Spleen (tissue), 11 donors: ENCODE measurements at regions not wholly inside any gene's neighbourhood (a gene's known extent, or its start where the extent isn't known, plus 50 kb on each side); places are given as distances from the start of the nearest gene placed in this dataset.
"Not testable (repeated sequence)": the region's sequence is repeated elsewhere in the genome, so short reads cannot be mapped to it uniquely, and the experiment has no call there.

ENCODE experiments used
- DNase-seq: peaks from one replicate; pipeline ENCODE4 v3.0.0-alpha.2; 2020
- H3K27ac ChIP-seq, 8 donors: fragments of 200-600 bp; sonication (generic) in 7 of 8; 1 replicate in 4 of 8; 2 replicates in 4 of 8; pipeline versions ENCODE4 v1.5.0 to v1.8.0; 2016 to 2021; ENCODE audit warnings: inconsistent platforms in 4 of 8, mild to moderate bottlenecking in 4 of 8, moderate library complexity in 1 of 8
- H3K27me3 ChIP-seq, 7 donors: fragments of 200-600 bp; sonication (generic) in 6 of 7; replicated peaks in 1 of 7; 1 replicate in 4 of 7; 2 replicates in 3 of 7; pipeline versions ENCODE4 v1.5.0 to v1.8.0; 2016 to 2021; ENCODE audit warnings: inconsistent platforms in 3 of 7, mild to moderate bottlenecking in 1 of 7
- H3K36me3 ChIP-seq, 6 donors: fragments of 200-600 bp; sonication (generic) in 5 of 6; 1 replicate in 4 of 6; 2 replicates in 2 of 6; pipeline versions ENCODE4 v1.5.0 to v1.8.0; 2016 to 2021; ENCODE audit warnings: inconsistent platforms in 2 of 6
- H3K4me1 ChIP-seq, 6 donors: fragments of 200-600 bp; sonication (generic) in 5 of 6; 1 replicate in 3 of 6; 2 replicates in 3 of 6; pipeline versions ENCODE4 v1.5.0 to v1.8.0; 2016 to 2021; ENCODE audit warnings: inconsistent platforms in 3 of 6
- H3K4me3 ChIP-seq, 8 donors: fragments of 200-600 bp; sonication (generic) in 7 of 8; 1 replicate in 4 of 8; 2 replicates in 4 of 8; pipeline versions ENCODE4 v1.5.0 to v1.8.0; 2016 to 2021; ENCODE audit warnings: inconsistent platforms in 4 of 8, mild to moderate bottlenecking in 4 of 8, moderate library complexity in 2 of 8
- H3K9me3 ChIP-seq, 8 donors: fragments of 200-600 bp; sonication (generic) in 7 of 8; 1 replicate in 4 of 8; 2 replicates in 4 of 8; pipeline versions ENCODE4 v1.5.0 to v1.8.0; 2016 to 2021; ENCODE audit warnings: inconsistent platforms in 4 of 8
- POLR2A ChIP-seq, 3 donors: fragments of 450-650 bp; IDR thresholded peaks; one replicate each; pipeline ENCODE4 v1.5.1; 2017; ENCODE audit warnings: antibody characterized with exemption in 3 of 3, mild to moderate bottlenecking in 1 of 3
- POLR2AphosphoS5 ChIP-seq, 3 donors: sonication (generic); formaldehyde crosslinking; IDR thresholded peaks; one replicate each; pipeline ENCODE4 v1.5.1; 2017; ENCODE audit warnings: antibody characterized with exemption in 3 of 3
- WGBS, 5 donors: extraction: QIAGEN DNeasy Blood & Tissue Kit in 3 of 5; methylation state at CpG; one replicate each; pipeline versions ENCODE4 v1.1.5 to v1.1.7; 2013 to 2018; 5-methylcytosine and 5-hydroxymethylcytosine counted together
- intact Hi-C: fragments of 100-400 bp; cut with DNase I; formaldehyde crosslinking; loops from one replicate; pipeline ENCODE4 v1.15.0; 2023; ENCODE audit warnings: low total_unique reads
- TF ChIP-seq, protein P1 (sequence below), 11 experiments: fragments of 200-600 bp in 7 of 11; fragments of 450-650 bp in 4 of 11; sonication (generic) in 4 of 11; IDR thresholded peaks in 8 of 11; conservative IDR thresholded peaks in 3 of 11; 1 replicate in 7 of 11; 2 replicates in 4 of 11; pipeline versions ENCODE4 v1.4.0 to v1.8.0; 2016 to 2021; ENCODE audit warnings: antibody characterized with exemption in 11 of 11, inconsistent platforms in 4 of 11, mild to moderate bottlenecking in 1 of 11
- donor health status: healthy with polysubstance abuse.
- donor health status: DM: no; HTN: no; CAD: no; lungs with moderate emphysema.
- donor health status: DM: no; HTN: no; CAD: no.
- donor health status: Bipolar disorder and iron deficiency.
- donor health status: healthy.
- donor health status: DM: no; HTN: no; CAD: no.
- donor health status: DM: yes; HTN: yes; CAD: no.

GRCh38 chr13:60671386-60671785, 274.4 kb downstream of the TDRD3 start:
- H3K27me3 ChIP-seq: no peaks in the 10 kb centered on the region
- TF ChIP-seq POLR2A (IDR thresholded peaks at IDR 0.05): no peak
- no peak for TF ChIP-seq POLR2AphosphoS5 (IDR thresholded peaks at IDR 0.05)
- TF ChIP-seq, protein P1, sequence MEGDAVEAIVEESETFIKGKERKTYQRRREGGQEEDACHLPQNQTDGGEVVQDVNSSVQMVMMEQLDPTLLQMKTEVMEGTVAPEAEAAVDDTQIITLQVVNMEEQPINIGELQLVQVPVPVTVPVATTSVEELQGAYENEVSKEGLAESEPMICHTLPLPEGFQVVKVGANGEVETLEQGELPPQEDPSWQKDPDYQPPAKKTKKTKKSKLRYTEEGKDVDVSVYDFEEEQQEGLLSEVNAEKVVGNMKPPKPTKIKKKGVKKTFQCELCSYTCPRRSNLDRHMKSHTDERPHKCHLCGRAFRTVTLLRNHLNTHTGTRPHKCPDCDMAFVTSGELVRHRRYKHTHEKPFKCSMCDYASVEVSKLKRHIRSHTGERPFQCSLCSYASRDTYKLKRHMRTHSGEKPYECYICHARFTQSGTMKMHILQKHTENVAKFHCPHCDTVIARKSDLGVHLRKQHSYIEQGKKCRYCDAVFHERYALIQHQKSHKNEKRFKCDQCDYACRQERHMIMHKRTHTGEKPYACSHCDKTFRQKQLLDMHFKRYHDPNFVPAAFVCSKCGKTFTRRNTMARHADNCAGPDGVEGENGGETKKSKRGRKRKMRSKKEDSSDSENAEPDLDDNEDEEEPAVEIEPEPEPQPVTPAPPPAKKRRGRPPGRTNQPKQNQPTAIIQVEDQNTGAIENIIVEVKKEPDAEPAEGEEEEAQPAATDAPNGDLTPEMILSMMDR (IDR thresholded peaks at IDR 0.05 in 8 of 11, conservative IDR thresholded peaks at IDR 0.05 in 3 of 11): no peak
- H3K4me1 ChIP-seq: no peaks in the 10 kb centered on the region
- no peaks in the 10 kb centered on the region for H3K36me3 ChIP-seq
- peaks cover 0 to 39% (median 20%) of the 10 kb centered on the region in 8 donors for H3K9me3 ChIP-seq
- no peak overlapping the region for H3K4me3 ChIP-seq
- no peak overlapping the region for H3K27ac ChIP-seq
- DNase-seq: no peak
- intact Hi-C loops: no loop called here

DNA sequence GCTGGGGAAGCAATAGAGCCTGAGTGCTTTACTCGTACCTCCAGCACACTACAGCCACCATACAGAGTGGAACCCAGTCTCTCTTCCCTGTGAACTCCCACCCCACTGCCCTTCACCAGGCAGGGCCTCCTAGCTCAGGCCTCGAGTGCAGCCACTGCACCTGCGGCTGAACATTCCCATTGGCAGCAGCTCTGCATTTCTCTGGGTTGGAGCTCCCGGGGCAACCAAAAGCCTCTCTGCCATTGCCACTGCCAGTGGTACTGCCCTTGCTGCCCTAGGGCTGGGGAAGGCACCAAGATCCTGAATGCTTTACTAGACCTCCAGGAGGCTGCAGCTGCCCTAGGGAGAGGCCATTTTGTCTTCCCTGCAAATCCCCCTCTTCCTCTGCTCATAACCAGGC, 266.8 kb downstream of the TDRD3 start:
- Histone ChIP-seq H3K4me1 (no peaks in the 10 kb centered on the region), H3K27ac (no peak overlapping the region), H3K9me3 (peaks cover 0 to 3% (median 0%) of the 10 kb centered on the region in 8 donors), H3K4me3 (no peak overlapping the region), H3K36me3 (no peaks in the 10 kb centered on the region), H3K27me3 (no peaks in the 10 kb centered on the region)
- 82 to 95% (median 88%) methylated on average over 4 of the region's 4 CpGs for WGBS, 5 donors
- TF ChIP-seq POLR2AphosphoS5 (IDR thresholded peaks at IDR 0.05): no peak
- TF ChIP-seq POLR2A (IDR thresholded peaks at IDR 0.05): no peak
- TF ChIP-seq, protein P1 (IDR thresholded peaks at IDR 0.05 in 8 of 11, conservative IDR thresholded peaks at IDR 0.05 in 3 of 11): no peak
- intact Hi-C loops: no loop called here
- DNase-seq: no peak

DNA sequence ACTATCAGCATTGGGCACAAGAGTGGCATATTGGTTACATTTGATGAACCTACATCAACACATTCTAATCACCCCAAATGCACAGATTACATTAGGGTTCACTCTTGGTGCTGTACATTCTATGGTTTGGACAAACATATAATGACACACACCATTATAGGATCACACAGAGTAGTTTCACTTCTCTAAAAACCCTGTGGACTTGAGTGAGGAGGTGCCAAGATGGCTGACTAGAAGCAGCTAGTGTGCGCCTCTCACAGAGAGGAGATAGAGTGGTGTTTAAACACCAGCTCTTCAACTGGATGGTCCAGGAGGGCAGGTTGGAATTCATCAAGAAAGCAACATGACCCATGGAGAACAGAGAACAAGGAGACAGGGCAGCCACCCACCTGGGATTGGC, 265.6 kb downstream of the TDRD3 start:
- H3K27ac ChIP-seq: no peak overlapping the region
- WGBS, 5 donors: 94 to 100% (median 100%) methylated on average over 1 of the region's 1 CpG

GRCh38 chr13:60661521-60661920, 264.5 kb downstream of the TDRD3 start:
- 40 to 97% (median 82%) methylated on average over 2 to 3 of the region's 3 CpGs for WGBS, 5 donors
- no peak overlapping the region for H3K27ac ChIP-seq
- no peaks in the 10 kb centered on the region for H3K36me3 ChIP-seq
- DNase-seq: no peak
- H3K9me3 ChIP-seq: peaks cover 0 to 3% (median 0%) of the 10 kb centered on the region in 8 donors
- intact Hi-C loops: no loop called here
- no peaks in the 10 kb centered on the region for H3K27me3 ChIP-seq
- H3K4me1 ChIP-seq: no peaks in the 10 kb centered on the region
- H3K4me3 ChIP-seq: no peak overlapping the region
- TF ChIP-seq POLR2A (IDR thresholded peaks at IDR 0.05) (no peak), POLR2AphosphoS5 (IDR thresholded peaks at IDR 0.05) (no peak)
- TF ChIP-seq, protein P1 (IDR thresholded peaks at IDR 0.05 in 8 of 11, conservative IDR thresholded peaks at IDR 0.05 in 3 of 11): no peak

More for the DNA sequence above, 265.6 kb downstream of the TDRD3 start:
- TF ChIP-seq, protein P1 (IDR thresholded peaks at IDR 0.05 in 8 of 11, conservative IDR thresholded peaks at IDR 0.05 in 3 of 11): no peak
- TF ChIP-seq POLR2A (IDR thresholded peaks at IDR 0.05) (no peak), POLR2AphosphoS5 (IDR thresholded peaks at IDR 0.05) (no peak)
- no peak overlapping the region for H3K4me3 ChIP-seq
- H3K9me3 ChIP-seq: peaks cover 0 to 3% (median 0%) of the 10 kb centered on the region in 8 donors
- H3K27me3 ChIP-seq: no peaks in the 10 kb centered on the region
- H3K4me1 ChIP-seq: no peaks in the 10 kb centered on the region
- intact Hi-C loops: no loop called here
- DNase-seq: no peak
- no peaks in the 10 kb centered on the region for H3K36me3 ChIP-seq

DNA sequence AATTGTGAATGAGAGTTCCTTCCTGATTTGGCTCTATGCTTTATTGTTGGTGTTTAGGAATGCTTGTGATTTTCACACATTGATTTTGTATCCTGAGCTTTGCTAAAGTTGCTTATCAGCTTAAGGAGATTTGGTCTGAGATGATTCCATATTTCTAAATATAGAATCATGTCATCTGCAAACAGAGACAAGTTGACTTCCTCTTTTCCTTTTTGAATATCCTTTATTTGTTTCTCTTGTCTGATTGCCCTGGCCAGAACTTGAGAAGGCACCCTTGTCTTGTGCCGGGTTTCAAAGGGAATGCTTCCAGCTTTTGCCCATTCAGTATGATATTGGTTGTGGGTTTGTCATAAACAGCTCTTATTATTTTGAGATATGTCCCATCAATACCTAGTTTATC, 260.6 kb downstream of the TDRD3 start:
- H3K4me3 ChIP-seq, intact Hi-C loops: not testable (repeated sequence)

More for the DNA sequence above, 260.6 kb downstream of the TDRD3 start:
- not testable (repeated sequence) for H3K4me1 ChIP-seq, H3K9me3 ChIP-seq, H3K27me3 ChIP-seq, H3K36me3 ChIP-seq, DNase-seq, H3K27ac ChIP-seq
- WGBS, 5 donors: 67 to 86% (median 80%) methylated on average over 1 of the region's 1 CpG
